NCI-H2196 treated with DMSO at 0.1 percent for 48 hours (cell line): ENCODE measurements at regions not wholly inside any gene's neighbourhood (a gene's known extent, or its start where the extent isn't known, plus 50 kb on each side); places are given as distances from the start of the nearest gene placed in this dataset.

Experiments used
- DNase-seq: peaks from one replicate; lab custom pipeline; 2025; ENCODE audit not compliant: unreplicated experiment; lab: John Stamatoyannopoulos, UW

GRCh38 chr21:27764056-27764455 lies 797.2 kb upstream of the ADAMTS5 start:
- DNase-seq: no peak

- no peak for DNase-seq
Measured at GRCh38 chr21:27761623-27762022, 794.7 kb upstream of the ADAMTS5 start.

DNA sequence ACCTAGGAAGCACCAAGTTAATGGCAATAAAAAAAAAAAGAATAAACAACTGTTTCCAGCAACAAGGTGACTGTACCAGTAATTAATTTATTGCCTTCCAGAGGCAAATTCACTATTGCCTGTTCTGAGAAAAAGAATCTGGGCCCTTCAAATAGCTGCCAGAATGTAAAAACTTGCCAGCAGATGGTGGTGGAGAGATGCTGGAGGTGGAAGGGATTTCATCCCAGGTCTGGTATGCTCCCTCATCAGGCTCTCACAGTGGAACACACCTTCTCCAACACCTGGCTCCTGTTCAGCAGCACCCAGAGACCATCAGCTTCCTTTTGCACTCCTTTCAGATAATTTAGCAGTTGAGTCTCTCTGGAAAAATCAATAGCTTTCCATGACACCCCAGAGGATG lies 792.9 kb upstream of the ADAMTS5 start:
- DNase-seq: no peak

- no peak for DNase-seq
Measured at GRCh38 chr21:27759091-27759659, 792.3 kb upstream of the ADAMTS5 start.

DNA sequence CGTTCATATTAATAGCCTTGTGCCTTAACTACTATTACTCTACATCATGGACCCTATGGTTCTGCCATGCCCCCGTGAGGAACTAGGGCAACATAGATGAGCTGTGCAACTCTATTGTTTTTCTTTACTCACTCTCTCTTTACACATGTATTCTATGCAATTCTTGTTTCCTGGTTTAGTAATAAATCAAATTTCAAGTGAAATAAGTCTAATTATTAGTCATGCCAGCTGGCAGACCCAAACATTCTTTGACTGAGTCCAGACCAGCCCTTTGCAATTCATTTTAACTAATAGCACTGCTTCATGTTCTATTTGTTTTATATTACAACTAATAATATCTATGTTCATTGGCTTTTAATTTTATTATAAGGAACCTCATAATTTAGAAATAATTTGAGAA lies 789.3 kb upstream of the ADAMTS5 start:
- no peak for DNase-seq

DNA sequence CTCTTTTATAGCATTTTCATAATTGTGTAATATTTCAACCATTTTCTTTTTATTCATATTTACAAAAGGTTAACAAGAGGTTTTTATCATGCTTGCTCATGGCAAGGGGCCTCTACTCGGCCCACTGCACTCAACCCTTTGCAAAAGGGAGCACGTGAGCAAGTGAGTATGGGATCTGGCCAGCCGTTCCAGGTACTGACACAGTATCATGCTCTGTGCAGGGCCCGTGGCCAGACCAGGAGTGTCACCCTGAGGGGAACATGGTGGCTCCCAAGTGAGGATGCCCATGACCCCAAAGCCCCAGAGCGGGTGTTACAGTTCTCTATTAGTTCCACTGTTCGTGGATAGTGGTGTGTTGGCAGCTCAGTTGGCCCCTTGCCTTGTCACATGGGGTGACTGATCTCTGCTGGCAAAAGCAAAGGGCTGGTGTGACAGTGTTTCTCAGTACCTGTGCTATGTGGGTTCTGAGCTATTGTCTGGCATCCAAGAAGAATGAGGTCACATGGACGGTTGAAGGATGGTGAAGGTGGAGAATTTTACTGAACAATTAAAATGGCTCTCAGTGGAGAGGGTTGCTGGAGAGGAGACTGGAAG lies 777.2 kb upstream of the ADAMTS5 start:
- no peak for DNase-seq

DNA sequence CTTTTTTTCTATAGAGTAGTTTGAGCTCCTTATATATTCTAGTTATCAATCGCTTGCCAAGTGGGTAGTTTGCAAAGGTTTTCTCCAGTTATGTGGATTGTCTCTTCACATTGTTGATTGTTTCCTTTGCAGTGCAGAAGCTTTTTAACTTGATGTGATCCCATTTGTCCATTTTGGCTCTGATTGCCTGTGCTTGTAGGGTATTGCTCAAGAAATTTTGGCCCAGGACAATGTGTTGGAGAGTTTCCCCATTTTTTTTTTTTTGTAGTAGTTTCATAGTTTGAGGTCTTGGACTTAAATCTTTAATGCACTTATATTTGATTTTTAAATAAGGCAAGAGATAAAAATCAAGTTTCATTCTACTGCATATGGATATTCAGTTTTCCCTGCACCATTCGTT lies 774.8 kb upstream of the ADAMTS5 start:
- no peak for DNase-seq

- no peak for DNase-seq
Measured at GRCh38 chr21:27740084-27740483, 773.2 kb upstream of the ADAMTS5 start.

- no peak for DNase-seq
Measured at GRCh38 chr21:27739187-27739586, 772.3 kb upstream of the ADAMTS5 start.

DNA sequence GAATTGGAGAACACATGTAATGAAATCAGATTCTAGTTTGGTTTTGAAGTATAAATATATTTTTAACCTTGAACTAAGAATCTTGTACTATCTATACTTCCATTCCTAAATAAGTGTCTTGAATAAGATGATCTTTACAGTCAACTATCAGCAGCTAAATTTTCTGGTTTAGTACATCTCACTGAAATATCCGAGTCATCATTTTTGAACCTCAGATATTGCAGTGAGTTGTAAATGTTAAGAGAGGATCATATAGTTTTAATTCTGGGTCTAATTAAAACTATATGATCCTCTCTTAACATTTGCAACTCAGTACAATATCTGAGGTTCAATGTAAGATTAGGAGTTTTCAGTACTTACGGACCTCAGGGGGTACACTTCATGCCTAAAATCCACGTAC lies 768.8 kb upstream of the ADAMTS5 start:
- no peak for DNase-seq

DNA sequence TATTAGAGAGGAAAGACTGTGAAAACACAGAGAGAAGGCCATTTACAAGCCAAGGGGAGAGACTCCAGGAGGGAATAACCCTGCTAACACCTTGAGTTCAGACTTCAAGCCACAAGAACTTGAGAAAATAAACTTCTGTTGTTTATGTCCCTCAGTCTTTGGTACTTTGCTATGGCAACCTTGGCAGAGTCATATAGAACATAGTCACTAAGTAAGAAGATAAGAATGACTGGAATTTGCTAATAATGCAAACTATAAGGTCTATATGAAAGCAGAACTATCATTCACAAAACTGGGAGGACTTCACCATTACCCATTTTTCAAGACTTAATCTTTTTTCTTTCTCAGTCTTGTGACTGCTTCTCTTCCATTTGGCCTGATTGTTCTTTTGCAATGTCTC lies 767.3 kb upstream of the ADAMTS5 start:
- no peak for DNase-seq

- DNase-seq: no peak
Measured at GRCh38 chr21:27725916-27726315, 759.0 kb upstream of the ADAMTS5 start.

DNA sequence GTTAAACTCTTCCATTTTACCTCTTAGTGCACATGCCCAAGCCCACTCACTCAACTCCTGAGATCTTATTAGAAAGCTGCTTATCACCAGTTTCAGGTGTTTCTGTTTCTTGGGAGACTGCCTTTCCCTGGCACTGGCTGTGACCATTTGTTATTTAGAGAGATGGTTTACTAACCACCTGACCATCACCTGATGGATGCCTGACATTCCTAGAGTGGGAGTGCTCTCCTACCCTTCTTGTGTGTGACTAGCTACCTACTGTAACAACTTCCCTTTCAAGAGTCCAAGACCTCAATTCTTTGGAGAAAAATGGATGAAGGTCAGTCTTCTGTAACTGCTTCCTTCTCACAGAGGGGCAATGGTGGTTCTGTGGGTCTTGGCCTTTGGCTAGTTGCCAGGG lies 755.2 kb upstream of the ADAMTS5 start:
- no peak for DNase-seq

DNA sequence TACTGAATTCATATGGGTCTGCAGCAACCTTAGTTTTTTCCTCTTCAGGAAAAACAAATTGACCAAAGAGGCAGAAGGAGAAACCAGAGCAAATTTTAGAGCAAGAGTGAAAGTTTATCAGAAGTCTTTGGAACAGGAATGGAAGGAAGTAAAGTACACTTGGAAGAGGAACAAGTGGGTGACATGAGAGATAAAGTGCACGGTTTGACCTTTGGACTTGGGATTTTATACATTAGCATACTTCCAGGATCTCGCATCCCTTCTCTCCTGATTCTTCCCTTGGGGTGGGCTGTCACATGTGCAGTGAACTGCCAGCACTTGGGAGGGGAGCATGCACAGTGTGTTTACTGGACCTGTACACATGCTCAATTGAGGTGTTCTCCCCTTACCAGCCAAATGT lies 754.8 kb upstream of the ADAMTS5 start:
- DNase-seq: no peak

DNA sequence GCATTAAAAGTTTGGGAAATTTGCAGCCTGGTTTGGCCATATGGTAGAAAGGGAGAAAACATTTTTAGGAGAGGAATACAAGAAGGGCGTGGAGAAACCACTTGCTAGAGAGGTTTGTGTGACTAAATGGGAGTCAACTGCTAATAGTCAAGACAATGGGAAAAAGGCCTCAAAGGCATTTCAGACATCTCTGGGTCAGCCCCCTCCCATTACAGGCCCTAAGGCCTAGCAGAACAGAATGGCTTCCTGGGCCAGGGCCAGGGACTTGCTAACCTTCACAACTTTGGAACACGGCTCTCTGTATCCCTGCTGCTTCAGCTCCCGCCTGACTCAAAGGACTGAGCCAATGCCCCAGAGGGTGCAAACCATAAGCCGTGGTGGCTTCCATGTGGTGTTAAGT lies 752.3 kb upstream of the ADAMTS5 start:
- DNase-seq: no peak

DNA sequence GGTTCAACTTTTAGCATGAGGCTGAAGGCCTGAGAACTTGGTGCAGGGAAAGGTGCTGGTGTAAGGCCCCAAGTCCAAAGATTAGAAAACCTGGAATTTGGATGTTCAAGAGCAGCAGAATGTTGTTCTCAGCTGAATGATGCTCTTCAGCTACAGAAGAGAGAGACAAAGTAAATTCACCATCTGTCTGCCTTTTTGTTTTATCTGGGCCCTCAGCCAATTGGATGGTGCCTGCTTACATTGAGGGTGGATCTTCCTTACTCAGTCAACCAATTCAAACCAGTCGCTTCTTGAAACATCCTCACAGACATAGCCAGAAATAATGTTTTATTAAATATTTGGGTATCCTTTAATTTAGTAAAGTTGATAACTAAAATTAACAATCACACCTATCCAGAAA lies 748.2 kb upstream of the ADAMTS5 start:
- no peak for DNase-seq

DNA sequence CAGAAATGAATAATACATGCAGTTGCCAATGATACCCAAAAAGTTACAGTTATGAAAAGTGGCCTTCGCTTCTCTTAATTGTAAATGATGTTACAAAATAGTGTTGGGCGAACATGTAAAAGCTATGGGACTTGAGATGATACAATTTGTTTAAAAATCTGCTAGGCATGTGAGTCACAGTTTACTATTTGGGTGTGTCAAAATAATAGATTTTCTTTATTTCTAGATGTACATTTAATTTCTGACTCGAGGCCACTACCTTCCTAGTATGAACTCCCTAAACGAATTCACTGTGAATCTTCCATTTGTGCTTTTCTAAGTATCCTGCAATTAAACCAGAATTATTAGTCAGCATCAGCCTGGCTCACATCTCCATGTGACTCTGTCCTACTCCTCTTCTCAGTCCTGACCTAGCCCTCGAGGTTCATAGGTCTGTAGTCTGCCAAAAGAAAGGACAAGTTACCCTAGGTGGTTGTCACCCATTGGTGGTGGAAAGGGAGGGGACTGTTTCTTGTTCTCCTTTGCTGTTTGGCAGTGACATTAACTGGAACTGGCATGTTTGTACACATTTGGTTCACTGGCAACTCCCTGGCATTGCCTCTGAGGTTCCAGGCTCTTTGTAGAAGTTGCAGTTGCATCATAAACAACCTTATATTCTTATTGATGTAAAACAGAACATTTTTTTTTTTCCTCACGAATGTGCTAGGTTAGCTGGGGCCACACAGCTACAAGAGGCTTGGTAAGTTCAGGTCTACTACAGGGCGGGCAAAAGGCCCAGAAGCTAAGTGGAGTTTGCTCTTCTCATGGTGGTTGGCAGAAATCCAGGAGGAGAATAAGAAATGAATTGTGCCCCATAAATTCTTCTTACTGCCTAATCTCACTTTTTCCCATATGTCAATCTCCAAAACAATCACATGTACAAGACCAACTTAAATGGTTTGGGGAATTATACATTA lies 746.5 kb upstream of the ADAMTS5 start:
- no peak for DNase-seq

- DNase-seq: no peak
Measured at GRCh38 chr21:27704567-27705166, 737.8 kb upstream of the ADAMTS5 start.

DNA sequence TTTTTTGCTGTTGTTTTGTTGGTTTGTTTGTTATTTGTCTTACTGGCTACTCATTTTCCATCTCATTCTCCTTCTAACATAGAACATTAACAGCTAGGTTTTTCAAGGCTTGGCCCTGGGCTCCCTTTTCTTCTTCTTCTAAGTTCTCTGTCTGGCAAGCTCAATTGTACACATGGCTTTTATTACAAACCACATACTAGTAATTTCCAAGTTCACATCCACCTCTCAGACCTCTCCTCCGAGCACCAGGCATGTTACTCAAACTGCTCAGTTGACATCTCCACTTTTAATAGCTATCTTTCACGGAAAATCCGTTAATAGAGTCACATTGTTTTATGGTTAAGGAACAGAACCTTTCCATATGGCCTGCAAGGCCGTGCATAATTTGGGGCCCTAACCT lies 736.9 kb upstream of the ADAMTS5 start:
- DNase-seq: no peak

DNA sequence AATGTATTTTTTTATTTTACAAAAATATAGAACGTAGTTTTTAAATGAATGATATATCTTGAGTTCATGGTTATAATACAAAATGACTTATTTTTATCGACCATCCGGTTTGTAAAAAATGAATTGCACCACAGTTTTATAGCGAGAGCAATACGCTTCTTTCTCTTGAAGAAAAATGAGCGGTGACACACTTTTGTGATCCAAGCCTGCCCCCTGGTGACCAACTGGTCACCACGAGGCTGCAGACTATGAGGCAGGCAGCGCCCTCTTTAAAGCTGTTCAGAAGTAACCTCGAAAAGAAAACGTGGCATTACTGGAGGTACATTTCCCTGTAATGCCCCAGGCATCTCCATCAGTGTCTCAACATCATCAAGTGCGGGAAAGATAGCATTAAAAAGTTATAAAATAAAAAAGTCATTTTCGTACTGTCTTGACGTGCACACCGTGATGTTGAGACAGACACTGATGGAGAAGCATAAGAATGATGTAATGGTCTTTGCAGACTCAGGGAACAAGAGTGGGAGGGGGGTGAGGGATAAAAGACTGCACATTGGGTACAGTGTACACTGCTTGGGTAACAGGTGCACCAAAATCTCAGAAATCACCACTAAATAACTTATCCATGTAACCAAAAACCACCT lies 734.2 kb upstream of the ADAMTS5 start:
- peak; percentile 10 for DNase-seq

GRCh38 chr21:27695246-27695645 lies 728.4 kb upstream of the ADAMTS5 start:
- DNase-seq: no peak
